ENCODE measurements at regions not wholly inside any gene's neighbourhood (a gene's known extent, or its start where the extent isn't known, plus 50 kb on each side); places are given as distances from the start of the nearest gene placed in this dataset.
"Not testable (repeated sequence)": the region's sequence is repeated elsewhere in the genome, so short reads cannot be mapped to it uniquely, and the experiment has no call there.

DNA sequence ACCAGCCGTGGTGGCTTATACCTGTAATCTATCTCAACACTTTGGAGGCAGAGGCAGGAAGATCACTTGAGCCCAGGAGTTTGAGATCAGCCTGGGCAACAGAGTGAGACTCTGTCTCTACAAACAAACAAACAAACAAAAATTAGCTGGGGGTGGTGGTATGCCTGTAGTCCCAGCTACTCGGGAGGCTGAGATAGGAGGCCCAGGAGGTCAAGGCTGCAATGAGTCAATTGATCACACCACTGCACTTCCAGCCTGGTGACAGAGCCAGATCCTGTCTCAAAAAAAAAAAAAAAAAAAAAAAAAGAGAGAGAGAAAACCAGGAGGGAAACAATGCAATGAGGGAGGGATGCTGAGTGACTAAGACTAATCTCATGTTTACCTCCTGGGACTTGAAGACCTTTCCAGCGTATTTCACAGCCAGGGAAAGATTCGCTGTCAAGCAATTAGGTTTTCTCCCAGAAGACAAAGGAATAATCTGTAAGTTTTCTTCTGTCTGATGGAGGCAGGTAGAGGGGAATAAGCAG, 51.1 kb upstream of the MIER3 start:
- no peak for DNase-seq (ENCODE audit: low spot score)

- DNase-seq (ENCODE audit: low spot score) = not testable (repeated sequence)
Observed at GRCh38 chr5:57003566-57003965, 51.6 kb upstream of the MIER3 start.

GRCh38 chr5:57004800-57005199, 52.9 kb upstream of the MIER3 start:
- peak; percentile 12 for DNase-seq (ENCODE audit: low spot score)

DNA sequence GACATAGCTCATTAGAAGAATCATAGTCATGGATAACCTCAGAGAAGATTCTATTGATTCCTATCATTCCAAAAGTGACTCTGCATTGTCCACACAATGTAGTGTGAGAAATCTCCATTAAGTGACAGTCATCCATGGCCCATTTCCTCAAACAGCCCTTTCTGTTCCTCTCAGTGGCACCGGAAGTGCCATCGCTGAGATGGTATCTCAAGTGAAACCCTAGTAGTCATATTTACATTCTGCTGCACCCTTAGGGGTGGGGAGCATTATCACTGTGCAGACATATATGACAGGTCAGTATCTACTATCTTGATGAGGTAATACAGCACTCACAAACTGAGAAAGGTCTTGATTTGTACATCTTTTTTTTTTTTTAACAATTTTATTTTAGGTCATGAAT, 55.4 kb upstream of the MIER3 start:
- DNase-seq (ENCODE audit: low spot score) = no peak

DNA sequence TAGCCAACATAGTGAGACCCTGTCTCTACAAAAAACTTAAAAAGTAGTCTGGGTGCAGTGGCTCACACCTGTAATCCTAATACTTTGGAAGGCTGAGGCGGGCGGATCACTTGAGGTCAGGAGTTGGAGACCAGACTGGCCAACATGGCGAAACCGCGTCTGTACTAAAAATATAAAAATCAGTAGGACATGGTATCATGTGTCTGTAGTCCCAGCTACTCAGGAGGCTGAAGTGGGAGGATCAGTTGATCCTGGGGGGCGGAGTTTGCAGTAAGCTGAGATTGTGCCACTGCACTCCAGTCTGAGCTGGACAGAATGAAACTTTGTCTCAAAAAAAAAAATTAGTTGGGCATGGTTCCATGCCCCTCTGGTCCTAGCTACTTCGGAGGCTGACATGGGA, 57.9 kb upstream of the MIER3 start:
- no peak for DNase-seq (ENCODE audit: low spot score)

- DNase-seq (ENCODE audit: low spot score) = no peak
Observed at GRCh38 chr5:57010786-57011185, 58.9 kb upstream of the MIER3 start.

DNA sequence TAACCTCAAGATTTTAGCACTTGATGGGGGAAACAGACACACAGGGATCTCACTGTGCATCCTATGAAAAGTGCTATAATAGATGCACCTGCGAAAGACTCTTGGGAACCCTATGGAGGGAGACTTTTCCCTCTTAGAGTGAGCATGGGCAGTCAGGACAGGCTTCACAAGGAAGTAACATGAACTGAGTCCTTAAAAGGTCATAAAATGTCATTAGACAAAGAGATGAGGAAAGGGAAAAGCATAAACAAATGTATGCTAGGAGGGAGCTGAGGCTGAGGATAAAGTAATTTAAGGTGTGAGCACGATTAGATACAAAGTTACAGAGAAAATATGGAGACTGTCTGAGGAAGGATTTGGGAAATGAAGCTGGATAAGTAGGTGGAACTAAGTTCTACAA, 60.6 kb upstream of the MIER3 start:
- DNase-seq (ENCODE audit: low spot score) = no peak

- no peak for DNase-seq (ENCODE audit: low spot score)
Observed at GRCh38 chr5:57025961-57026360, 74.0 kb upstream of the MIER3 start.

GRCh38 chr5:57028161-57028560, 76.2 kb upstream of the MIER3 start:
- DNase-seq (ENCODE audit: low spot score) = no peak

DNA sequence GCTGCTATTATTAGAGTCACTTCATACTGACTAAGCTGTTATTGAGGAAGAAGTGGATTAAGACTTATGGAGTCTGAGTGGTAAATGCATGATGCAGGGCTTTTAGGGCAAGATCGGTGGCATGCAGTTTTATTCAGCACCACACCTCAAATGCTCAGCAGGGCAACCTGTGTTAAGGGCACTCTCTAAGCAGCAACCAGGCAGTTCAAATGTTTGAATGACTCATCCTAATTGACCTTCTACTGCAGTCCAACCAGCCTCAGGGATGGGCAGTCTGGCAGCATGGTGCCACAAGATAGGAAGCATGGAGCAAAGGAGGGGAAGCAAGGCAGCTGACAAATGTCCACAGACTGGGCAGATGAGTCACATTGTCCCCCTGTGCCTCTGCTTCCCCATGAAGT, 80.2 kb upstream of the MIER3 start:
- no peak for DNase-seq (ENCODE audit: low spot score)

DNA sequence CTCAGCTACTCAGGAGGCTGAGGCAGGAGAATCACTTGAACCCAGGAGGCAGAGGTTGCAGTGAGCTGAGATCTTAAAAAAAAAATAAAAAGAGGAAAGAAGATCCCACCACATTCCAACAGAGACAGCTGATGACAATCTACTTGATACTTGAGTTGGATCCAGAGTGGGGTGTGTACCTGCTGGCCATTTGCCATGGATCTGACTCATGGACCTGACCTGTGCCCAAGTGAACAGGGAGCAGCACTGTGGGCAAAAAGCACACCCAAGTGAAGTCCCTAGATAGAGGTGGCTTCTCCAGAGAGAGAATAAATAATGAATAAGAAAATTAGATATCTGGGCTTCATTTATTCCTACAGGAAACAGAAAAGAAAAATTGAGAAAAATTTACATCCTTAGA, 81.2 kb upstream of the MIER3 start:
- DNase-seq (ENCODE audit: low spot score) = no peak

DNA sequence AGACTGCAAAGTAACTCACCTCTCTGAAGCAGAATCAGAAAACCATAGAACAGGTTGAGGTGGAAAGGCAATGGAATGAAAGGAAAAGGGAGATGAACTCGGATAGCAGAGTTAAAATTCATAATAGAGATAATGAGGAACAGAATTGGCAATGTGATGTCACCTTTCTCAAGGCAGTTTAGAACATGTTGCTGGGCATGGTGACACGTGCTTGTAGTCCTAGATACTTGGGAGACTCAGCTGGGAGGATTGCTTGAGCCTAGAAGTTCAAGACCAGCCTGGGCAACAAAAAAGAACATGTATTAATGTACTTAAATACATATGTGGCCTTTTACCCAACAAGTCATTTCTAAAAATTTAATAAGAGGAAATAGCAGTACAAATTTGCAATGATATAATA, 81.6 kb upstream of the MIER3 start:
- DNase-seq (ENCODE audit: low spot score) = no peak

- DNase-seq (ENCODE audit: low spot score) = no peak
Observed at GRCh38 chr5:57034201-57034916, 82.4 kb upstream of the MIER3 start.

GRCh38 chr5:57035955-57036354, 84.0 kb upstream of the MIER3 start:
- no peak for DNase-seq (ENCODE audit: low spot score)

GRCh38 chr5:57036761-57037160, 84.8 kb upstream of the MIER3 start:
- DNase-seq (ENCODE audit: low spot score) = no peak

GRCh38 chr5:57037355-57037754, 85.4 kb upstream of the MIER3 start:
- no peak for DNase-seq (ENCODE audit: low spot score)

GRCh38 chr5:57041570-57041969, 89.6 kb upstream of the MIER3 start:
- DNase-seq (ENCODE audit: low spot score) = no peak

- DNase-seq (ENCODE audit: low spot score) = no peak
Observed at GRCh38 chr5:57042524-57042931, 90.6 kb upstream of the MIER3 start.

GRCh38 chr5:57054135-57054534, 102.2 kb upstream of the MIER3 start:
- DNase-seq (ENCODE audit: low spot score) = no peak

DNA sequence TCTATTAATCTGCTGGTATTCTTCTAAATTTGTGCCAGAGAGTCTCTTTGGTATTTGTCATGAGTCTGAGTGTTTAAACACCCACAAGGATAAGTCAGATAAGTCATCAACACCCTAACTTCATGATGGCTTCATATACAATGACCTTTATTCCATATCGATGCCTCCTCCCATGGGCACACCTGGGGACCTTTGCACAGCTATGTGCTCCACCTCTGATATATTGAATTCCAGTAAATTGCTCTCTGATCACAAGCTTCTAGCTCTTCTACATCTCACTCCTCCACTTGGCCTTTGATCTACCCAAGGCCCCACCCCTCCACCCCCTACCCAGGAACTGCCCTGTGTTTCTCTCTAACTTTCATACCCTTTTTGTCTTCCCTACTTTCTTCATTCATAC, 102.7 kb upstream of the MIER3 start:
- no peak for DNase-seq (ENCODE audit: low spot score)

DNA sequence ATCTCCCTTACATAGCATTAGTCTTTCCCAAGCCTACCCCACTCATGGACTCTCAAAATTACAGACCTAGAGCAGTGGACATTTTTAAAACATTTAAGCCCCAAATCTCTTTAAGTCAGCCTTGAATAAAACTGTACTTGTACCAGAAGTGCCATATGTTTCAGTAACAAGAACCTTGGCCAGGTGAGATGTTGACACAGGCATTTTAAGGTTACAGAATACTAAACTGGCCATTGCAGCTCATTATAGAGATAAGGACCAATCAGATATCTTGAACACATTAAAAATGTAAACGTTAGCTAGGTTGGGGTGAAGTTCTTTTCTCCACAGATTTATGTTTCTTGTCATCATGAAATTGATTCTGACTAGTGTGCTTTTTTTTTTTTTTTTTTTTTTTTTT, 103.8 kb upstream of the MIER3 start:
- DNase-seq (ENCODE audit: low spot score) = no peak

DNA sequence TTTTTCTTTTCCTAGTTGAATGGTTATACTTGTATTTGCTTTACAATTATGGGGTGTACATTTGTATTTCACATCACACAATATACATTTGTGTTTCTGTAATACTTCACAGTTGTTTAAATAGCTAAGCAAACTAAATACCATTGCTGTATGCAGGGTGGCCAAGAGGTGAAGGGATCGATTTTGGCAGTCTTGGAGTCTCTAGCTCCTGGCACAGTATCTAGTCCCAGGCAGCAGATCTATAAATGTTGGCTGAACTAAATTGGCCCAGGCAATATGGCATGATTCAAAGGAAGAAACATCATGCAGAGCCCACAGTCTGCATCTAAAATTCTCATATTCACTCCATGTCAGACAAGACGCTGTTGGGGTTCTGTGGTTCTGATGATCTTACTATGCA, 110.1 kb upstream of the GPBP1 start:
- DNase-seq (ENCODE audit: low spot score) = no peak

DNA sequence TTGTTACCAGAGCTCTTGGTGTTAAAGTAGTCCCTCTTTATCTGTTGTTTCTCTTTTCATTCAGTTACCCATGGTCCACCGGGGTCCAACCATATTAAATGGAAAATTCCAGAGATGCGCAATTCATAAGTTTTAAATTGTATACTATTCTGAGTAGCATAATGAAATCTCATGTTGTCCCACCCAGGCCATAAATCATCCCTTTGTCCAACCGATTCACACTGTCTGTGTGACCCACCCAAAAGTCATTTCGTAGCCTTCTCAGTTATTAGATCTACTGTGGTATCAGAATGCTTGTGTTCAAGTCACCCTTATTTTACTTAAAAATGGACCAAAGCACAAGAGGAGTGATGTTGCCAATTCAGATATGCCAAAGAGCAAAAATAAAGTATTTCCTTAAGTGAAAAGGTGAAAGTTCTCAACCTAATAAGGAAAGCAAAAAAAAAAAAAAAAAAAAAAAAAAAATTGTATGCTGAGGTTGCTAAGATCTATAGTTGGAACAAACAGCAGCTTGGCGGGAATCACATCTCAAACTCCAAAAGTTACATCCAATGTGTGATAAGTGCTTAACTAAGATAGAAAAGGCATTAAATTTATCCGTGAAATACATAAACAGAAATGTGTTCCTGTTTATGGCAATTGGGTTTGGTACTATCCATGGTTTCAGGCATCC, 106.8 kb upstream of the GPBP1 start:
- DNase-seq (ENCODE audit: low spot score) = no peak

DNA sequence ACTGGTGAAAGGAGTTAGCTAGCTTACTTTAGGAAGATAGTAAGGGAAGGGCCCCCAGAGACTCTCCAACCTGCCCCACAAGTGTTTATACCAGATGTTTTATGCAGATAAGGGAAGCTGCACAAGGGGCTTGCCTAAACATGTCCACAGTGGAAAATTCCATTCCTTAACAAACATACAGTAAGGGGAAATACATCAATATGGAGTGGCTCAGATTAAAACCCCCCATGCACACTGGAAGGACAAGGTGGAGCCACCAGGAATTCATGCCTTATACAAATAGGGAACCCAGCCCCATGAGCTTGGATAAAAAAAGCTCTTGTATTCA, 106.3 kb upstream of the GPBP1 start:
- peak; percentile 33 for DNase-seq (ENCODE audit: low spot score)
